HG02852 (cell line): ENCODE measurements at regions not wholly inside any gene's neighbourhood (a gene's known extent, or its start where the extent isn't known, plus 50 kb on each side); places are given as distances from the start of the nearest gene placed in this dataset.

Experiments used
- ATAC-seq: cut with Tn5 transposase; IDR thresholded peaks from one replicate; pipeline ENCODE4 v1.9.1; 2021; ENCODE audit warnings: mild to moderate bottlenecking, moderate library complexity; ENCODE audit not compliant: unreplicated experiment

- ATAC-seq: no peak
Measured at GRCh38 chr10:43715334-43715733, 66.7 kb upstream of the ZNF32 start.

- no peak for ATAC-seq
Measured at GRCh38 chr10:43712821-43713584, 64.3 kb upstream of the ZNF32 start.

GRCh38 chr10:43710772-43711471 lies 62.2 kb upstream of the ZNF32 start:
- no peak for ATAC-seq

GRCh38 chr10:43708262-43708661 lies 59.6 kb upstream of the ZNF32 start:
- no peak for ATAC-seq

- no peak for ATAC-seq
Measured at GRCh38 chr10:43707770-43708169, 59.1 kb upstream of the ZNF32 start.

- ATAC-seq: no peak
Measured at GRCh38 chr10:43706166-43706565, 57.5 kb upstream of the ZNF32 start.

- ATAC-seq: no peak
Measured at GRCh38 chr10:43703286-43703685, 54.6 kb upstream of the ZNF32 start.

- no peak for ATAC-seq
Measured at GRCh38 chr10:43702936-43703281, 54.2 kb upstream of the ZNF32 start.

- no peak for ATAC-seq
Measured at GRCh38 chr10:43702213-43702935, 53.7 kb upstream of the ZNF32 start.

GRCh38 chr10:43701295-43701694 lies 52.6 kb upstream of the ZNF32 start:
- ATAC-seq: no peak

GRCh38 chr10:43700306-43700705 lies 51.6 kb upstream of the ZNF32 start:
- ATAC-seq: no peak

- ATAC-seq: no peak
Measured at GRCh38 chr10:43699516-43699915, 50.8 kb upstream of the ZNF32 start.
